Neuronal stem cell (in vitro differentiated cells): ENCODE measurements at regions not wholly inside any gene's neighbourhood (a gene's known extent, or its start where the extent isn't known, plus 50 kb on each side); places are given as distances from the start of the nearest gene placed in this dataset.

Experiments used
- DNase-seq: peaks from one replicate; pipeline ENCODE4 v3.0.0-alpha.2; 2013; ENCODE audit warnings: low spot score
- H2AFZ ChIP-seq: one replicate; pipeline ENCODE4 v1.6.1; 2013; ENCODE audit warnings: mild to moderate bottlenecking, low read length, inconsistent platforms
- H2AK5ac ChIP-seq: 2 replicates; pipeline ENCODE4 v1.6.1; 2013; ENCODE audit warnings: low read depth, mild to moderate bottlenecking, inconsistent platforms, low read length, moderate library complexity, mixed read lengths
- H2BK120ac ChIP-seq: 2 replicates; pipeline ENCODE4 v1.6.1; 2013; ENCODE audit warnings: low read depth, mild to moderate bottlenecking, inconsistent platforms, low read length, moderate library complexity, mixed read lengths
- H2BK12ac ChIP-seq: one replicate; pipeline ENCODE4 v1.6.1; 2013; ENCODE audit warnings: low read length, inconsistent platforms
- H2BK15ac ChIP-seq: 2 replicates; pipeline ENCODE4 v1.6.1; 2013; ENCODE audit warnings: mild to moderate bottlenecking, low read length, inconsistent platforms, mixed read lengths
- H2BK5ac ChIP-seq: one replicate; pipeline ENCODE4 v1.6.1; 2013; ENCODE audit warnings: inconsistent platforms, mild to moderate bottlenecking, low read length, moderate library complexity
- H3K14ac ChIP-seq: one replicate; pipeline ENCODE4 v1.6.1; 2013; ENCODE audit warnings: low read length, inconsistent platforms
- H3K18ac ChIP-seq: 2 replicates; pipeline ENCODE4 v1.6.1; 2013; ENCODE audit warnings: low read length, inconsistent platforms
- H3K23ac ChIP-seq: 2 replicates; pipeline ENCODE4 v1.6.1; 2013; ENCODE audit warnings: low read depth, mild to moderate bottlenecking, mixed read lengths, low read length, inconsistent platforms; ENCODE audit not compliant: poor library complexity
- H3K27ac ChIP-seq: replicated peaks from 3 replicates; pipeline ENCODE4 v1.5.1; 2013; ENCODE audit warnings: low read length, inconsistent platforms
- H3K27me3 ChIP-seq, 3 experiments: 2 replicates each; pipeline ENCODE4 v1.6.1; 2013; ENCODE audit warnings: low read length in 3 of 3, mild to moderate bottlenecking in 2 of 3, inconsistent platforms in 1 of 3, low read depth in 1 of 3, mixed read lengths in 1 of 3, moderate library complexity in 1 of 3; ENCODE audit not compliant: control insufficient read depth in 3 of 3, insufficient read depth in 3 of 3
- H3K36me3 ChIP-seq, 2 donors: replicated peaks in 1 of 2; 2 replicates each; pipeline ENCODE4 v1.6.1; 2013; ENCODE audit warnings: low read length in 2 of 2; ENCODE audit not compliant: control insufficient read depth in 2 of 2, insufficient read depth in 2 of 2
- H3K4ac ChIP-seq: 2 replicates; pipeline ENCODE4 v1.6.1; 2013; ENCODE audit warnings: inconsistent platforms, mild to moderate bottlenecking, low read length, moderate library complexity
- H3K4me1 ChIP-seq, 2 donors: 1 replicate in 1 of 2; 2 replicates in 1 of 2; pipeline ENCODE4 v1.6.1; 2013; ENCODE audit warnings: low read length in 2 of 2, low read depth in 1 of 2; ENCODE audit not compliant: control insufficient read depth in 2 of 2, insufficient read depth in 1 of 2
- H3K4me2 ChIP-seq: one replicate; pipeline ENCODE4 v1.6.1; 2013; ENCODE audit warnings: mild to moderate bottlenecking, low read length, inconsistent platforms; ENCODE audit not compliant: insufficient read depth, poor library complexity, severe bottlenecking
- H3K4me3 ChIP-seq, 2 donors: 2 replicates each; pipeline ENCODE4 v1.5.1; 2013; ENCODE audit warnings: low read length in 2 of 2, mild to moderate bottlenecking in 2 of 2, inconsistent platforms in 1 of 2, moderate library complexity in 1 of 2
- H3K79me1 ChIP-seq: one replicate; pipeline ENCODE4 v1.6.1; 2013; ENCODE audit warnings: low read depth, mild to moderate bottlenecking, inconsistent platforms, low read length, moderate library complexity
- H3K9ac ChIP-seq: one replicate; pipeline ENCODE4 v1.6.1; 2013; ENCODE audit warnings: mild to moderate bottlenecking, low read depth, low read length, inconsistent platforms; ENCODE audit not compliant: poor library complexity
- H3K9me3 ChIP-seq, 2 donors: replicated peaks in 1 of 2; 2 replicates each; pipeline versions ENCODE3 to v1.6.1; 2013; ENCODE audit warnings: low read length in 2 of 2, mild to moderate bottlenecking in 2 of 2, inconsistent platforms in 1 of 2, low read depth in 1 of 2, mixed read lengths in 1 of 2, moderate library complexity in 1 of 2; ENCODE audit not compliant: control insufficient read depth in 2 of 2, insufficient read depth in 1 of 2
- H4K8ac ChIP-seq: one replicate; pipeline ENCODE4 v1.6.1; 2013; ENCODE audit warnings: low read depth, mild to moderate bottlenecking, inconsistent platforms, low read length, moderate library complexity
- H4K91ac ChIP-seq: one replicate; pipeline ENCODE4 v1.6.1; 2013; ENCODE audit warnings: low read length, low read depth, mild to moderate bottlenecking, inconsistent platforms; ENCODE audit not compliant: poor library complexity
- WGBS, 2 donors: extraction: QIAGEN DNeasy Blood & Tissue Kit; methylation state at CpG; one replicate each; pipeline ENCODE4 v1.1.7; 2013; ENCODE audit warnings: missing lambda C conversion rate in 2 of 2, mixed read lengths in 1 of 2; ENCODE audit not compliant: insufficient read length in 2 of 2, insufficient replicate concordance in 1 of 2; ENCODE audit errors: extremely low coverage in 2 of 2; 5-methylcytosine and 5-hydroxymethylcytosine counted together

- Histone ChIP-seq H2AK5ac (no peak overlapping the region), H3K4me2 (no peak overlapping the region), H3K4ac (no peak overlapping the region), H3K4me3 (no peak overlapping the region), H3K36me3 (no peaks in the 10 kb centered on the region), H3K9ac (no peak overlapping the region), H2AFZ (no peak overlapping the region), H3K23ac (no peak overlapping the region), H2BK5ac (no peak overlapping the region), H3K14ac (no peak overlapping the region), H3K4me1 (no peaks in the 10 kb centered on the region), H2BK15ac (no peak overlapping the region), H4K8ac (no peak overlapping the region), H3K27me3 (no peaks in the 10 kb centered on the region), H2BK120ac (no peak overlapping the region), H3K18ac (no peak overlapping the region), H3K27ac (no peak overlapping the region), H4K91ac (no peak overlapping the region), H2BK12ac (no peak overlapping the region), H3K9me3 (no peaks in the 10 kb centered on the region), H3K79me1 (no peaks in the 10 kb centered on the region)
- WGBS, 2 donors = no CpG with 5 or more reads among the region's 3 CpGs
- DNase-seq = no peak
These were observed 260.1 kb downstream of the BTBD3 start for GRCh38 chr20:12177657-12178293.

GRCh38 chr20:12179692-12180091 is 262.0 kb downstream of the BTBD3 start:
- no peak overlapping the region for H3K9ac ChIP-seq
- no peak overlapping the region for H3K14ac ChIP-seq
- WGBS, 2 donors = no CpG with 5 or more reads among the region's 1 CpG
- no peak overlapping the region for H2BK15ac ChIP-seq
- H3K18ac ChIP-seq = no peak overlapping the region
- H2AFZ ChIP-seq = no peak overlapping the region
- no peak overlapping the region for H3K4me3 ChIP-seq
- H3K4me2 ChIP-seq = no peak overlapping the region
- no peak for DNase-seq
- no peaks in the 10 kb centered on the region for H3K36me3 ChIP-seq
- no peak overlapping the region for H2BK12ac ChIP-seq
- no peak overlapping the region for H2BK120ac ChIP-seq
- H3K79me1 ChIP-seq = no peaks in the 10 kb centered on the region
- H4K8ac ChIP-seq = no peak overlapping the region
- H3K4me1 ChIP-seq = no peaks in the 10 kb centered on the region
- H3K27ac ChIP-seq = no peak overlapping the region
- no peak overlapping the region for H4K91ac ChIP-seq
- H3K9me3 ChIP-seq = no peaks in the 10 kb centered on the region
- no peak overlapping the region for H3K23ac ChIP-seq
- no peaks in the 10 kb centered on the region for H3K27me3 ChIP-seq
- H3K4ac ChIP-seq = no peak overlapping the region
- H2BK5ac ChIP-seq = no peak overlapping the region
- no peak overlapping the region for H2AK5ac ChIP-seq

GRCh38 chr20:12180107-12180661 is 262.5 kb downstream of the BTBD3 start:
- no peaks in the 10 kb centered on the region for H3K27me3 ChIP-seq
- no peak overlapping the region for H3K9ac ChIP-seq
- no peak for DNase-seq
- no peak overlapping the region for H3K4ac ChIP-seq
- H3K4me1 ChIP-seq = no peaks in the 10 kb centered on the region
- H4K91ac ChIP-seq = no peak overlapping the region
- no peaks in the 10 kb centered on the region for H3K9me3 ChIP-seq
- no peaks in the 10 kb centered on the region for H3K79me1 ChIP-seq
- H4K8ac ChIP-seq = no peak overlapping the region
- H3K27ac ChIP-seq = no peak overlapping the region
- no CpG with 5 or more reads among the region's 5 CpGs for WGBS, 2 donors
- no peak overlapping the region for H2BK120ac ChIP-seq
- H2BK12ac ChIP-seq = no peak overlapping the region
- no peak overlapping the region for H3K18ac ChIP-seq
- no peak overlapping the region for H2BK15ac ChIP-seq
- no peak overlapping the region for H2AK5ac ChIP-seq
- H3K4me3 ChIP-seq = no peak overlapping the region
- H3K14ac ChIP-seq = no peak overlapping the region
- H2BK5ac ChIP-seq = no peak overlapping the region
- H3K36me3 ChIP-seq = no peaks in the 10 kb centered on the region
- H2AFZ ChIP-seq = no peak overlapping the region
- no peak overlapping the region for H3K4me2 ChIP-seq
- no peak overlapping the region for H3K23ac ChIP-seq

DNA sequence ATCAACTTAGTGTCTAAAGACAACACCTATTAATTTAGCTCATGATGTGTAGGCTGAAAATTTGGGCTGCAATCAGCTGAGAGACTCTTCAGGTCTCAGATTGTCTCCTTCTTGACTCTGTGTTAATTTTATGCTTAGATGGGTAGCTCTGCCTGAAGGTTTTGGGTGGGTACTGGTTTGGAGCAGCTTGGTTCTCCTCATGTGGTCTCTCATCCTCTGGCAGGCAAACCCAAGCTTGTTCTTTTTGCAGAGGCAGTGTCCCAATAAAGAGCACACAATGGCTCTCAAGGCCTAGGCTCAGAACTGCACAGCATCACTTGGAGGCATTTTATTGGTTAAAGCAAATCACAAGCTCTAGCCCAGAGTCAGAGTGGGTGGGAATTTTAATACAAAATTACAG is 280.6 kb downstream of the BTBD3 start:
- Histone ChIP-seq H3K36me3 (no peaks in the 10 kb centered on the region), H2AK5ac (no peak overlapping the region), H3K9me3 (no peaks in the 10 kb centered on the region), H2AFZ (no peak overlapping the region), H3K4ac (no peak overlapping the region), H3K4me3 (no peak overlapping the region), H3K27ac (no peak overlapping the region), H3K4me2 (no peak overlapping the region), H2BK12ac (no peak overlapping the region), H2BK15ac (no peak overlapping the region), H3K23ac (no peak overlapping the region), H3K18ac (no peak overlapping the region), H4K8ac (no peak overlapping the region), H2BK120ac (no peak overlapping the region), H3K27me3 (no peaks in the 10 kb centered on the region), H3K9ac (no peak overlapping the region), H4K91ac (no peak overlapping the region), H3K14ac (no peak overlapping the region), H3K4me1 (no peaks in the 10 kb centered on the region), H3K79me1 (no peaks in the 10 kb centered on the region), H2BK5ac (no peak overlapping the region)
- no peak for DNase-seq
